ENCODE measurements at regions not wholly inside any gene's neighbourhood (a gene's known extent, or its start where the extent isn't known, plus 50 kb on each side); places are given as distances from the start of the nearest gene placed in this dataset.

DNA sequence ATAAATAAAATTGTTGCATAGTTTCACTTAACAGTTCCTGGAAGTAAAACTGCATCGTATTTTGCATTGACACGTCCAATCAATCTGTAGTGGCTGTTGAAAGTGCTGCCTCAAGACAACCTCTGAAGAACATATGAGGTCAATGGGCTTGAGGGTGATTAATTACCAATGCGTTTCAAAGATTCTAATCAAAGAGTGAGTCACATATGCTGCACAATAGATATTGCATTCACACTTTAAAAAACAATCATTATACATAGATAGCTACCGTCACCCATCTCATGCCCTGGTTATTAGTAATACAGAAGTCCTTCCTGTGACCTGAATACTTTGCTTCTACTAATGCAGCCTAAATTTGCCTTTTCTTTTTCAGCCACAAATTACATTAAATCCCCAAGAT lies 743.3 kb upstream of the SLIT2 start:
- H3K4me1 Mint-ChIP-seq, result no peaks in the 10 kb centered on the region
- no peaks in the 10 kb centered on the region for H3K27me3 Mint-ChIP-seq (ENCODE audit: low read depth)
- H3K27ac Mint-ChIP-seq, result no peak overlapping the region
- H3K36me3 Mint-ChIP-seq (ENCODE audit: low read depth), result no peaks in the 10 kb centered on the region
- TF ChIP-seq, protein P1, sequence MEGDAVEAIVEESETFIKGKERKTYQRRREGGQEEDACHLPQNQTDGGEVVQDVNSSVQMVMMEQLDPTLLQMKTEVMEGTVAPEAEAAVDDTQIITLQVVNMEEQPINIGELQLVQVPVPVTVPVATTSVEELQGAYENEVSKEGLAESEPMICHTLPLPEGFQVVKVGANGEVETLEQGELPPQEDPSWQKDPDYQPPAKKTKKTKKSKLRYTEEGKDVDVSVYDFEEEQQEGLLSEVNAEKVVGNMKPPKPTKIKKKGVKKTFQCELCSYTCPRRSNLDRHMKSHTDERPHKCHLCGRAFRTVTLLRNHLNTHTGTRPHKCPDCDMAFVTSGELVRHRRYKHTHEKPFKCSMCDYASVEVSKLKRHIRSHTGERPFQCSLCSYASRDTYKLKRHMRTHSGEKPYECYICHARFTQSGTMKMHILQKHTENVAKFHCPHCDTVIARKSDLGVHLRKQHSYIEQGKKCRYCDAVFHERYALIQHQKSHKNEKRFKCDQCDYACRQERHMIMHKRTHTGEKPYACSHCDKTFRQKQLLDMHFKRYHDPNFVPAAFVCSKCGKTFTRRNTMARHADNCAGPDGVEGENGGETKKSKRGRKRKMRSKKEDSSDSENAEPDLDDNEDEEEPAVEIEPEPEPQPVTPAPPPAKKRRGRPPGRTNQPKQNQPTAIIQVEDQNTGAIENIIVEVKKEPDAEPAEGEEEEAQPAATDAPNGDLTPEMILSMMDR (IDR thresholded peaks at IDR 0.05; ENCODE audit: unreplicated experiment in 3 of 3), result no peak
- H3K9me3 Mint-ChIP-seq, result no peaks in the 10 kb centered on the region
- H3K4me3 Mint-ChIP-seq, result no peak overlapping the region

DNA sequence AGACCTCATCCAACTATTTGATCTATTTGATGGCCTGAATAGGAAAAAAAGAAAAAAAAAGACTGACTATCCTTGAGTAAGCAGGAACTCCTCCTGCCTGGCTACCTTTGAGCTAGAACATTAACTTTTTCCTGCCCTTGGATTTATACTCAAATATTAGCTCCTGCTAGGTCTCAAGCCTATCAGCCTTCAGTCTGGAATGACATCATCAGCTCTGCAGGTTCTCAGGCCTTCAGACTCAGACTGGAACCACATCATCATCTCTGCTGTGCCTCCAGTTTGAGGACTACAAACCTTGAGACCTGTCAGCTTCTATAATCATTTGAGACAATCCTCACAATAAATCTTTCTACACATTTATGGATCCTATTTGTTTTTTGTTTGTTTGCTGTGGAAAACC lies 754.0 kb upstream of the SLIT2 start:
- H3K36me3 Mint-ChIP-seq (ENCODE audit: low read depth), result no peaks in the 10 kb centered on the region
- H3K27ac Mint-ChIP-seq, result no peak overlapping the region
- H3K9me3 Mint-ChIP-seq, result no peaks in the 10 kb centered on the region
- H3K4me3 Mint-ChIP-seq, result no peak overlapping the region
- no peaks in the 10 kb centered on the region for H3K4me1 Mint-ChIP-seq
- H3K27me3 Mint-ChIP-seq (ENCODE audit: low read depth), result no peaks in the 10 kb centered on the region
- TF ChIP-seq, protein P1 (IDR thresholded peaks at IDR 0.05; ENCODE audit: unreplicated experiment in 3 of 3), result no peak

DNA sequence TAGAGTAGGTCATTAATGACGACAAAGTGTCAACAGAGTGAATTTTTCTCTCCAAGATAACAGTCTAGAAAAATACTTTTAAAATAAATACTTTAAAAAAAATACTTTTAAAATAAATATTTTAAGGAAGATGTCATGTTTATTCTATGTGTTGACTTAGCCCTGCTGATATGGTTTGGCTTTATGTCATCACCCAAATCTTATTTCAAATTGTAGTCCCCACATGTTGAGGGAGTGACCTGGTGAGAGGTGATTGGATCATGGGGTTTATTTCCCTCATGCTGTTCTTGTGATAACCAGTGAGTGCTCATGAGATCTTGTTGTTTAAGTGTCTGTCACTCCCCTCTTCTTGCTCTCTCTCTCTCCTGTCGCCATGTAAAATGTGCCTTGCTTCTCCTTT lies 754.9 kb upstream of the SLIT2 start:
- H3K4me1 Mint-ChIP-seq, result no peaks in the 10 kb centered on the region
- H3K27me3 Mint-ChIP-seq (ENCODE audit: low read depth), result no peaks in the 10 kb centered on the region
- no peaks in the 10 kb centered on the region for H3K36me3 Mint-ChIP-seq (ENCODE audit: low read depth)
- no peak overlapping the region for H3K4me3 Mint-ChIP-seq
- TF ChIP-seq, protein P1 (IDR thresholded peaks at IDR 0.05; ENCODE audit: unreplicated experiment in 3 of 3), result no peak
- no peaks in the 10 kb centered on the region for H3K9me3 Mint-ChIP-seq
- H3K27ac Mint-ChIP-seq, result no peak overlapping the region

DNA sequence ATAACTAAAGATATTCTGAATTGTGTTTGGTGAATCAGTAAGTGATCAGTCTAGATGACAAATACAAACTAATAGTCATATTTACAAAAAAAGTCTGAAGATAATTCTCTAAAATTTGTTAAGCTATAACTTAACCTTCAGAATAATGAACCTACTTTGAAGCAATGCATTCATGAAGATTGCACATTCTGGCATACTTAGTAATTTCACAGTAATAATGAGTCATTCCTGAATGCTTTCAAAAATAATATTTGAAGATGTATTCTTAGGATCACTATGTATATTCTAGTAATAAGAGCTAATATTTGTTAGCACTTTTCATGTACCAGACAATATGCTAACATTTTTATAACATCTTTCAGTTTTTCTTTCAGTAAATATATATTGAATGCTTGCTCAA lies 756.7 kb upstream of the SLIT2 start:
- H3K36me3 Mint-ChIP-seq (ENCODE audit: low read depth), result no peaks in the 10 kb centered on the region
- no peaks in the 10 kb centered on the region for H3K27me3 Mint-ChIP-seq (ENCODE audit: low read depth)
- TF ChIP-seq, protein P1 (IDR thresholded peaks at IDR 0.05; ENCODE audit: unreplicated experiment in 3 of 3), result no peak
- no peak overlapping the region for H3K27ac Mint-ChIP-seq
- H3K9me3 Mint-ChIP-seq, result no peaks in the 10 kb centered on the region
- no peak overlapping the region for H3K4me3 Mint-ChIP-seq
- H3K4me1 Mint-ChIP-seq, result no peaks in the 10 kb centered on the region

DNA sequence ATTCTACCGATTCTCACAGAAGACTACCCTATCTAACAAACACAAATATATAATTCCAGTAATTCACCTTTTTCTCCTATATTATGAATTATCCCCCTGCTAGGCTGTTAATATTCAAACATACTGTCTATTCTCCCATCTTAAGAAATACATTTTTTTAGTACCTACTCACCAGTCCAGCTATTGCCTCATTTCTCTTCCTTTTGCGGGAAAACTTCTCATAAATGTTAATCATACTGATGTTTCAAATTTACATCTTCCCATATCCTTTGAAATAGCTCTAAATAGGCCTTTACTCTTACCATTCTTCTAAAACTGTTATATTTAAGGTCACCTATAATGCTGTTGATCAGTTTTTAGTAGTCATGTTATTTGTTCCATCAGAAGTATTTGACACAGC lies 759.1 kb upstream of the SLIT2 start:
- Mint-ChIP-seq H3K9me3 (no peaks in the 10 kb centered on the region), H3K36me3 (ENCODE audit: low read depth) (no peaks in the 10 kb centered on the region), H3K4me3 (no peak overlapping the region), H3K27me3 (ENCODE audit: low read depth) (no peaks in the 10 kb centered on the region), H3K27ac (no peak overlapping the region), H3K4me1 (no peaks in the 10 kb centered on the region)
- TF ChIP-seq, protein P1 (IDR thresholded peaks at IDR 0.05; ENCODE audit: unreplicated experiment in 3 of 3), result no peak

DNA sequence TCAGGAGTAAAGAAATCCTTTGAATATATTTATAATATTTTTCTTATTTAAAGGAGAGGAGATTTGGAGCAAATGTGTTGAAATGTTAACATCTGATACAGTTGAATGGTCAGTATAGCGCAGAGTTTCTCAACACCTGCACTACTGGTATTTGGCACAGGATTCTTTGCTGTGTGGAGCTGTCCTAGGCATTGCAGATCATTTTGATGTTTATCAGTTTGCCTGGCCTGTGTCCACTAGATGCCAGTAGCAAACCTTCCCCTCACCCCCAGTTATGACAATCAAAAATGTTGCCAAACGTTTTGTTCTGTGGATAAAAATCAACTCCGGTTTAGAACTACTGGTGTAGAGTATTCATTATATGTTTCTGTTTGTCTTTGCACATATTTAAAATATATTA lies 765.3 kb upstream of the SLIT2 start:
- Mint-ChIP-seq H3K4me1 (no peaks in the 10 kb centered on the region), H3K4me3 (no peak overlapping the region), H3K36me3 (ENCODE audit: low read depth) (no peaks in the 10 kb centered on the region), H3K9me3 (no peaks in the 10 kb centered on the region), H3K27ac (no peak overlapping the region), H3K27me3 (ENCODE audit: low read depth) (no peaks in the 10 kb centered on the region)
- TF ChIP-seq, protein P1 (IDR thresholded peaks at IDR 0.05; ENCODE audit: unreplicated experiment in 3 of 3), result peak in 1 of 3 experiments; percentile 13
